Adrenal gland (tissue), 9 donors: ENCODE measurements at regions not wholly inside any gene's neighbourhood (a gene's known extent, or its start where the extent isn't known, plus 50 kb on each side); places are given as distances from the start of the nearest gene placed in this dataset.
A peak's percentile ranks its signal among the peaks of the same experiment; 100 is the strongest.

Experiments
- DNase-seq, 7 donors: peaks; one replicate each; pipeline ENCODE4 v3.0.0-alpha.2; 2019 to 2020
- H3K27ac ChIP-seq, 5 donors: fragments of 200-600 bp; sonication (generic) in 4 of 5; 1 replicate in 3 of 5; 2 replicates in 2 of 5; pipeline versions ENCODE4 v1.5.1 to v1.8.0; 2016 to 2020; ENCODE audit warnings: mild to moderate bottlenecking in 1 of 5
- H3K27me3 ChIP-seq: fragments of 200-600 bp; 2 replicates; pipeline ENCODE4 v1.8.0; 2021
- H3K36me3 ChIP-seq, 2 donors: fragments of 200-600 bp; replicated peaks in 1 of 2; 1 replicate in 1 of 2; 2 replicates in 1 of 2; pipeline versions ENCODE4 v1.5.1 to v1.8.0; 2018 to 2022
- H3K4me1 ChIP-seq, 2 donors: fragments of 200-600 bp; replicated peaks in 1 of 2; 1 replicate in 1 of 2; 2 replicates in 1 of 2; pipeline versions ENCODE4 v1.5.1 to v1.8.0; 2018 to 2021
- H3K4me3 ChIP-seq, 4 donors: fragments of 200-600 bp; sonication (generic) in 3 of 4; one replicate each; pipeline ENCODE4 v1.5.1; 2016 to 2018
- H3K9me3 ChIP-seq, 3 donors: fragments of 200-600 bp; sonication (generic) in 1 of 3; replicated peaks in 1 of 3; 1 replicate in 2 of 3; 2 replicates in 1 of 3; pipeline versions ENCODE4 v1.5.1 to v1.8.0; 2016 to 2021
- POLR2A ChIP-seq, 2 donors: fragments of 450-650 bp; IDR thresholded peaks; one replicate each; pipeline ENCODE4 v1.6.1; 2017; ENCODE audit warnings: antibody characterized with exemption in 2 of 2, mild to moderate bottlenecking in 2 of 2, moderate library complexity in 1 of 2
- WGBS, 4 donors: extraction: QIAGEN DNeasy Blood & Tissue Kit in 2 of 4; methylation state at CpG; one replicate each; pipeline versions ENCODE4 v1.1.5 to v1.1.7; 2013 to 2017; 5-methylcytosine and 5-hydroxymethylcytosine counted together
- intact Hi-C, 2 donors: fragments of 100-400 bp; cut with DNase I; formaldehyde crosslinking; loops; one replicate each; pipeline versions ENCODE4 v1.14.1 to v1.15.0; 2022 to 2023
- TF ChIP-seq, protein P1 (sequence below), 6 experiments: fragments of 450-650 bp in 4 of 6; fragments of 200-600 bp in 2 of 6; sonication (generic) in 1 of 6; IDR thresholded peaks; 1 replicate in 5 of 6; 2 replicates in 1 of 6; pipeline versions ENCODE4 v1.5.1 to v1.8.0; 2016 to 2021; ENCODE audit warnings: antibody characterized with exemption in 6 of 6, mild to moderate bottlenecking in 2 of 6, moderate library complexity in 1 of 6
- donor health status: healthy with polysubstance abuse.
- donor health status: Bipolar disorder and iron deficiency.
- donor health status: DM: yes; HTN: yes; CAD: no.
- donor health status: DM: no; HTN: no; CAD: no.
- donor health status: DM: no; HTN: no; CAD: no.

DNA sequence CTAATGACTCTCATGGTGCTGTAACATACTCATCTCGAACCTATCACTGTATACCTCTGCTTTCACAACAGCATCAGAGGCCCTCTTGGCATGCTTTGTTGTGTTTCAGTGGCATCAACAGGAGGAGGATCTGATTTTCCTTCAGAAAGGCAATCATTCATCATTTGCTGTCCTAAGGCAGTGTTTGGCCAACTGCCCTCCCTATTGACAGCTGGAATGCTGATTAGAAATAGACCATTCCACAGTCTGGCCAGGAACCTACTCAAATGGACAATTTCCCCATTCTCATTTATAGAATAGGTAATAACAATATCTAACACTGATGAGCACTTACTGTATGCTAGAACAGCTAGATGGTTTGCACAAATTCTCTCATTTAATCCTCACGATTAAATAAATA is 310.6 kb upstream of the PTBP2 start:
- no peaks in the 10 kb centered on the region for H3K27me3 ChIP-seq
- no peak overlapping the region for H3K27ac ChIP-seq
- 67 to 81% (median 80%) methylated on average over 2 of the region's 2 CpGs for WGBS, 4 donors
- H3K4me1 ChIP-seq: no peaks in the 10 kb centered on the region
- H3K36me3 ChIP-seq: no peaks in the 10 kb centered on the region
- H3K4me3 ChIP-seq: no peak overlapping the region
- intact Hi-C loops: no loop called here
- TF ChIP-seq, protein P1, sequence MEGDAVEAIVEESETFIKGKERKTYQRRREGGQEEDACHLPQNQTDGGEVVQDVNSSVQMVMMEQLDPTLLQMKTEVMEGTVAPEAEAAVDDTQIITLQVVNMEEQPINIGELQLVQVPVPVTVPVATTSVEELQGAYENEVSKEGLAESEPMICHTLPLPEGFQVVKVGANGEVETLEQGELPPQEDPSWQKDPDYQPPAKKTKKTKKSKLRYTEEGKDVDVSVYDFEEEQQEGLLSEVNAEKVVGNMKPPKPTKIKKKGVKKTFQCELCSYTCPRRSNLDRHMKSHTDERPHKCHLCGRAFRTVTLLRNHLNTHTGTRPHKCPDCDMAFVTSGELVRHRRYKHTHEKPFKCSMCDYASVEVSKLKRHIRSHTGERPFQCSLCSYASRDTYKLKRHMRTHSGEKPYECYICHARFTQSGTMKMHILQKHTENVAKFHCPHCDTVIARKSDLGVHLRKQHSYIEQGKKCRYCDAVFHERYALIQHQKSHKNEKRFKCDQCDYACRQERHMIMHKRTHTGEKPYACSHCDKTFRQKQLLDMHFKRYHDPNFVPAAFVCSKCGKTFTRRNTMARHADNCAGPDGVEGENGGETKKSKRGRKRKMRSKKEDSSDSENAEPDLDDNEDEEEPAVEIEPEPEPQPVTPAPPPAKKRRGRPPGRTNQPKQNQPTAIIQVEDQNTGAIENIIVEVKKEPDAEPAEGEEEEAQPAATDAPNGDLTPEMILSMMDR (IDR thresholded peaks at IDR 0.05): no peak
- no peak for TF ChIP-seq POLR2A (IDR thresholded peaks at IDR 0.05)
- no peak for DNase-seq
- H3K9me3 ChIP-seq: no peaks in the 10 kb centered on the region

DNA sequence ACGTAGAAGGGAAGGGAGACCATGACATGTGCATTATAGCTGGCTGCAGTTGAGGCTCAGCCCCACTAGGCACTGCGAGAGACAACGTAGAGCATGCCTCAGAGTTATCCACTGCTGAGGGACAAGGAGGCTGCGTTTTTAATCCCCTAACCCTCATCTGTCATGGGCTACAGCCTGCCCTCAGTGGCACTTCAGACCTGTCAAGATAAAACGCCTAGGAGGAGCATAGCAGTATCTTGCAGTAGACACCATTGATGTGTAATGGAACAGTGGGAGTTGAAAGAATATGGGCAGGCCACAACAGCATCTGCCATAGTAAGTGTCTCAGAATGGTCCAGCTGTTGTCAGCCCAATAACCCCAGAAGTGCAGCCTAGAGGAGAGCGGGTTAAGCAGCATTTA is 307.0 kb upstream of the PTBP2 start:
- 66 to 78% (median 77%) methylated on average over 6 of the region's 6 CpGs for WGBS, 4 donors
- Histone ChIP-seq H3K27me3 (no peaks in the 10 kb centered on the region), H3K27ac (no peak overlapping the region), H3K36me3 (no peaks in the 10 kb centered on the region), H3K9me3 (no peaks in the 10 kb centered on the region), H3K4me1 (no peaks in the 10 kb centered on the region), H3K4me3 (no peak overlapping the region)
- DNase-seq: no peak
- no peak for TF ChIP-seq POLR2A (IDR thresholded peaks at IDR 0.05)
- TF ChIP-seq, protein P1 (IDR thresholded peaks at IDR 0.05): no peak
- intact Hi-C loops: no loop called here

DNA sequence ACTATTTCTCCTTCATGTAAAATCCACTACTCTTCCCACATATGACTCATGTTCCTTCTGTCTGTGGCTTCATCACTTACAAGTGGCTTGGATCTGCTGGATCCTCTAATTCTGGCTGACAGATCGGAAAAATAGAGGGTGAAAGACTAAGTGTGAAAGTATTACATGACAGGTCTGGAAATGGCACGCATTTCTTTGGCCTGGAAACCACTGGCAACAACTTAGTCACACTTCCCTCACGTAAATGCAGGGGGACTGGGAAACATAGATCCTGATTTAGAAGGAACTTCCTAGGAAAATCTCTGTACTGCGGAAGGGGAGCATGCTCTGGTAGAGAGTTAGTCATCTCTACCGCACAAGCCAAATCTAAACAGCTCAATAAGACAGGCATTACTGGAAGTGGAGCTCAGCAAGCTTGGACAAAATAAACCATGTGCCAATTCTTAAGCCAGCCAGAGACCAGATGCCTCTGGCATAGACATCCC is 305.4 kb upstream of the PTBP2 start:
- TF ChIP-seq POLR2A (IDR thresholded peaks at IDR 0.05): no peak
- TF ChIP-seq, protein P1 (IDR thresholded peaks at IDR 0.05): no peak

DNA sequence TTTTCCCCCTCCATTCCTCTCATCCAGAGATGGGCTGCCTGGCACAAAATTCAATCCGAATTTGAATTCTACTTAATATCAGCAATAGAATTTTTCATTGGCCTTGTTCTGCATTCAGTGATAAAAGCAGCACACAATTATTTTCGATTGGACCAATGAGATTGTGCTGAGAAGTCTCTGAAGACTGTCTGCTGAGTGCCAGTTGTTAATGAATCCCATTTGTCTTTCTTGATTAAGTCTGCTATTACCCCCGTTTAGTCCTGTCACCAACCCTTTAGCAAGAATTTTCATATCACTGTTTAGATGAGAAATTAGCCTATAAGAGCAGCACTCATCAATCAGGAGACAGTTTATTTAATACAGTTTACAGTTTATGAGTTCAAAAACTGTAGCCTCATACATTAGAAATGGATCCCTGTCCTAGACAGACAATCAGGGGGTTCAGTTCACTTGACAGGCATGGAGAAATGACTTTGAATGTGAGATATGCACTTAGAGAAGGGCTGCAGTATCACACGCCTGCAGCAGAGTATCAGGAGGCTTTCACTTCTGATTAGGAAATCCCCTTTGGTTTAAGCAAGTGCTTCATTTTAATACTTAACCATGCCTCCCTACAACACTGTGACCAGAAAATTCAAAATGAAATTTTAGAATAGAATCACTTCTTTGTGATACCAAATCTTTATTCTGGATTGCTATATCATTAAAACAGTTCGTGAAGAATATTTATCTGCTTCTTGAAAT is 304.7 kb upstream of the PTBP2 start:
- H3K36me3 ChIP-seq: no peaks in the 10 kb centered on the region
- 50 to 69% (median 58%) methylated on average over 5 of the region's 5 CpGs for WGBS, 4 donors
- no peaks in the 10 kb centered on the region for H3K4me1 ChIP-seq
- H3K27ac ChIP-seq: peak overlapping the region in 1 of 5 donors; percentile 6
- no peak overlapping the region for H3K4me3 ChIP-seq
- no peaks in the 10 kb centered on the region for H3K27me3 ChIP-seq
- no peaks in the 10 kb centered on the region for H3K9me3 ChIP-seq
- TF ChIP-seq, protein P1 (IDR thresholded peaks at IDR 0.05): no peak
- no peak for TF ChIP-seq POLR2A (IDR thresholded peaks at IDR 0.05)
- intact Hi-C loops: no loop called here
- DNase-seq: no peak

More for the DNA sequence above, 305.4 kb upstream of the PTBP2 start:
- intact Hi-C loops: no loop called here
- no peaks in the 10 kb centered on the region for H3K9me3 ChIP-seq
- DNase-seq: no peak
- H3K27me3 ChIP-seq: no peaks in the 10 kb centered on the region
- no peaks in the 10 kb centered on the region for H3K36me3 ChIP-seq
- 77 to 86% (median 84%) methylated on average over 5 of the region's 5 CpGs for WGBS, 4 donors
- no peaks in the 10 kb centered on the region for H3K4me1 ChIP-seq
- H3K27ac ChIP-seq: peak overlapping the region in 1 of 5 donors; percentile 6
- H3K4me3 ChIP-seq: no peak overlapping the region
